Activated naive CD4-positive, alpha-beta T cell treated with anti-CD3 and anti-CD28 coated beads, Interleukin-2, amount 50 U/mL, for 72 hours (primary cell): ENCODE measurements at regions not wholly inside any gene's neighbourhood (a gene's known extent, or its start where the extent isn't known, plus 50 kb on each side); places are given as distances from the start of the nearest gene placed in this dataset.

Experiments used
- ATAC-seq, 2 donors: fragments of 150-1000 bp; cut with Tn5 transposase; 2 replicates each; pipeline ENCODE4 v1.10.0; 2021; ENCODE audit warnings: mild to moderate bottlenecking in 2 of 2, moderate library complexity in 2 of 2
- DNase-seq, 2 donors: peaks; one replicate each; pipeline ENCODE4 v3.0.0; 2021 to 2022; ENCODE audit warnings: low spot score in 2 of 2
- H3K27ac Mint-ChIP-seq, 2 donors: one replicate each; pipeline ENCODE4 v1.8.0; 2022; ENCODE audit warnings: mild to moderate bottlenecking in 2 of 2, mixed read lengths in 2 of 2
- H3K36me3 Mint-ChIP-seq, 2 donors: one replicate each; pipeline ENCODE4 v1.8.0; 2022; ENCODE audit warnings: mixed read lengths in 2 of 2
- H3K9me3 Mint-ChIP-seq, 2 donors: one replicate each; pipeline ENCODE4 v1.8.0; 2022; ENCODE audit warnings: mixed read lengths in 2 of 2

- H3K9me3 Mint-ChIP-seq = no peaks in the 10 kb centered on the region
- no peak for DNase-seq
- ATAC-seq = no peak
Observed at GRCh38 chr3:13161771-13162535, 88.7 kb upstream of the IQSEC1 start.

GRCh38 chr3:13161021-13161759 lies 88.0 kb upstream of the IQSEC1 start:
- DNase-seq (no peak), ATAC-seq (no peak)
- H3K9me3 Mint-ChIP-seq = peaks cover 4 to 6% of the 10 kb centered on the region in 2 donors
- H3K27ac Mint-ChIP-seq = no peak overlapping the region
- H3K36me3 Mint-ChIP-seq = no peaks in the 10 kb centered on the region

More at GRCh38 chr3:13161771-13162535, 88.7 kb upstream of the IQSEC1 start:
- Mint-ChIP-seq H3K27ac (no peak overlapping the region), H3K36me3 (no peaks in the 10 kb centered on the region)

- H3K9me3 Mint-ChIP-seq = peaks cover 5 to 8% of the 10 kb centered on the region in 2 donors
- ATAC-seq (no peak), DNase-seq (no peak)
- H3K36me3 Mint-ChIP-seq = peaks cover 0 to under 1% of the 10 kb centered on the region in 2 donors
- no peak overlapping the region for H3K27ac Mint-ChIP-seq
Observed at GRCh38 chr3:13160619-13161018, 87.4 kb upstream of the IQSEC1 start.

- peaks cover 5 to 8% of the 10 kb centered on the region in 2 donors for H3K9me3 Mint-ChIP-seq
- peaks cover 0 to 6% of the 10 kb centered on the region in 2 donors for H3K36me3 Mint-ChIP-seq
- H3K27ac Mint-ChIP-seq = no peak overlapping the region
- no peak for DNase-seq
- ATAC-seq = no peak
Observed at GRCh38 chr3:13159890-13160289, 86.7 kb upstream of the IQSEC1 start.

- H3K9me3 Mint-ChIP-seq = peaks cover 8 to 11% of the 10 kb centered on the region in 2 donors
- no peak for ATAC-seq
- peaks cover 0 to 12% of the 10 kb centered on the region in 2 donors for H3K36me3 Mint-ChIP-seq
- no peak for DNase-seq
- no peak overlapping the region for H3K27ac Mint-ChIP-seq
Observed at GRCh38 chr3:13158871-13159270, 85.6 kb upstream of the IQSEC1 start.

- Mint-ChIP-seq H3K36me3 (peaks cover 0 to 12% of the 10 kb centered on the region in 2 donors), H3K9me3 (peaks cover 8 to 11% of the 10 kb centered on the region in 2 donors), H3K27ac (no peak overlapping the region)
- DNase-seq = no peak
- no peak for ATAC-seq
Observed at GRCh38 chr3:13158408-13158807, 85.2 kb upstream of the IQSEC1 start.

- Mint-ChIP-seq H3K27ac (peak overlapping the region in 1 of 2 donors; percentile 62), H3K9me3 (peaks cover 8 to 11% of the 10 kb centered on the region in 2 donors), H3K36me3 (peaks cover 0 to 12% of the 10 kb centered on the region in 2 donors)
- no peak for ATAC-seq
- DNase-seq = no peak
Observed at GRCh38 chr3:13157986-13158385, 84.8 kb upstream of the IQSEC1 start.

- DNase-seq (no peak), ATAC-seq (no peak)
- Mint-ChIP-seq H3K9me3 (peaks cover 8 to 11% of the 10 kb centered on the region in 2 donors), H3K36me3 (peaks cover 0 to 12% of the 10 kb centered on the region in 2 donors), H3K27ac (no peak overlapping the region)
Observed at GRCh38 chr3:13152826-13153710, 79.8 kb upstream of the IQSEC1 start.

- no peak for ATAC-seq
- H3K9me3 Mint-ChIP-seq = peaks cover 0 to 6% of the 10 kb centered on the region in 2 donors
- no peak for DNase-seq
- H3K27ac Mint-ChIP-seq = peak overlapping the region in 1 of 2 donors; percentile 75
- H3K36me3 Mint-ChIP-seq = peaks cover 0 to 11% of the 10 kb centered on the region in 2 donors
Observed at GRCh38 chr3:13150624-13151023, 77.4 kb upstream of the IQSEC1 start.

GRCh38 chr3:13149330-13150108 lies 76.3 kb upstream of the IQSEC1 start:
- ATAC-seq = peak; percentile 51 to 57
- H3K27ac Mint-ChIP-seq = peak overlapping the region; percentile 75 to 95
- peaks cover 0 to 2% of the 10 kb centered on the region in 2 donors for H3K36me3 Mint-ChIP-seq
- peaks cover 0 to 2% of the 10 kb centered on the region in 2 donors for H3K9me3 Mint-ChIP-seq
- peak in 1 of 2 donors; percentile 31 for DNase-seq

GRCh38 chr3:13148561-13149329 lies 75.5 kb upstream of the IQSEC1 start:
- DNase-seq (peak in 1 of 2 donors; percentile 46), ATAC-seq (no peak)
- H3K9me3 Mint-ChIP-seq = no peaks in the 10 kb centered on the region
- peak overlapping the region in 1 of 2 donors; percentile 6 for H3K27ac Mint-ChIP-seq
- H3K36me3 Mint-ChIP-seq = no peaks in the 10 kb centered on the region

GRCh38 chr3:13148126-13148525 lies 74.9 kb upstream of the IQSEC1 start:
- ATAC-seq (no peak), DNase-seq (peak in 1 of 2 donors; percentile 14)
- Mint-ChIP-seq H3K36me3 (no peaks in the 10 kb centered on the region), H3K9me3 (no peaks in the 10 kb centered on the region), H3K27ac (peak overlapping the region in 1 of 2 donors; percentile 6)

GRCh38 chr3:13147344-13147743 lies 74.1 kb upstream of the IQSEC1 start:
- ATAC-seq = no peak

GRCh38 chr3:13146643-13147143 lies 73.5 kb upstream of the IQSEC1 start:
- no peaks in the 10 kb centered on the region for H3K9me3 Mint-ChIP-seq
- peak in 1 of 2 donors; percentile 34 for DNase-seq
- H3K36me3 Mint-ChIP-seq = no peaks in the 10 kb centered on the region
- ATAC-seq = no peak
- no peak overlapping the region for H3K27ac Mint-ChIP-seq

More at GRCh38 chr3:13147344-13147743, 74.1 kb upstream of the IQSEC1 start:
- Mint-ChIP-seq H3K27ac (no peak overlapping the region), H3K9me3 (no peaks in the 10 kb centered on the region), H3K36me3 (no peaks in the 10 kb centered on the region)
- peak in 1 of 2 donors; percentile 11 for DNase-seq
